SK-N-MC (cell line): ENCODE measurements at regions not wholly inside any gene's neighbourhood (a gene's known extent, or its start where the extent isn't known, plus 50 kb on each side); places are given as distances from the start of the nearest gene placed in this dataset.

ENCODE experiments used
- DNase-seq: peaks from one replicate; pipeline ENCODE4 v3.0.0-alpha.2; 2011; ENCODE audit warnings: low read depth, low spot score
- H3K27ac ChIP-seq: fragments of 200-600 bp; sonication (generic); 2 replicates; pipeline ENCODE4 v1.5.1; 2016; ENCODE audit warnings: mixed run types
- H3K36me3 ChIP-seq: fragments of 200-600 bp; sonication (generic); 2 replicates; pipeline ENCODE4 v1.6.1; 2017; ENCODE audit warnings: antibody characterized with exemption, low read length, mixed read lengths; ENCODE audit not compliant: insufficient read depth
- H3K4me3 ChIP-seq: fragments of 200-600 bp; sonication (generic); 2 replicates; pipeline ENCODE4 v1.5.1; 2016
- H3K9ac ChIP-seq: fragments of 200-600 bp; sonication (generic); 2 replicates; pipeline ENCODE4 v1.8.0; 2017; ENCODE audit warnings: mixed run types, mixed read lengths; ENCODE audit not compliant: insufficient read length
- H3K9me3 ChIP-seq: fragments of 200-600 bp; sonication (generic); 2 replicates; pipeline ENCODE4 v1.6.1; 2017; ENCODE audit warnings: low read depth, mild to moderate bottlenecking, antibody characterized with exemption, low read length, moderate library complexity, mixed read lengths
- EZH2 ChIP-seq: fragments of 200-600 bp; sonication (generic); IDR thresholded peaks from one replicate; pipeline ENCODE4 v1.6.1; 2017; ENCODE audit warnings: antibody characterized with exemption
- FOXP2 ChIP-seq: optimal IDR thresholded peaks from 2 replicates; pipeline ENCODE3; 2011; ENCODE audit warnings: mild to moderate bottlenecking, moderate library complexity; ENCODE audit not compliant: insufficient read depth; ENCODE audit errors: extremely low read length, control extremely low read depth
- POLR2AphosphoS5 ChIP-seq: IDR thresholded peaks from 2 replicates; pipeline ENCODE4 v1.6.1; 2012; ENCODE audit warnings: mild to moderate bottlenecking, low read depth, low read length, borderline replicate concordance

DNA sequence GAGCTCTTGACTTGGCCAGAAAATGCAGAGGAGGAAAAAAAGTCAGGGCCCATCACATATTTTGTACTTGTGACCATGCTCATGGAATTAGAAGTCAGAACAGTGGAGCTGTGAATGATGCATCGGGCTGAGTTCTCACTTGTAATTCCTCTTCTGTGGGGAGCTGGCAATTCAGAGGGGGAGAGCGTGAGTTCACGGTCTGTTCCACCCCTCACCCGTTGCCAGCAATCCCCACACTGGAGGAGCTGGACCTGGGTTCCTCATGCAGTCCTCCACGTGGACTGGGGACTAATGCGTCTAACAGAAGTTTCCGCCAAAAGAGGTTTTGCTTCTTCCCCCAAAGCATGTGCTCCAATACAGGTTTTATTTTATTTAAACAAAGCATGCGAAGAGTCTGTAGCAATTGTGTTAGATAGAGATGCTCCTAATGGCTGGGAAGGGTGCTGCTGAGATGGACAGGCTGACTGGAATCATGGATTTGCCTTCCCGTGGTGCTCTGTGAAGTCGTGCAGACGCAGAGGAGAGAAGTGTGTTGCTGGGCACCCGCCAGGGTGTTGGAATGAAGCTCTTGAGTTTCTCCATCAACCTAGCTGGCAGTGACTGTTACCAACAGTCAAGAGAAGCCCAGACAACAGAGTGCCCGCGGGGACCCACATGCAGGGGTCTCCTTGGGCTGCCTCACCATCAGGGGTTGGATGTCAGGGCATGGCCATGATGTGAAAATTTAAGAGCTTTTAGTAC is 77.4 kb upstream of the PCSK6 start:
- Histone ChIP-seq H3K36me3 (no peaks in the 10 kb centered on the region), H3K4me3 (no peak overlapping the region), H3K9ac (no peak overlapping the region), H3K27ac (no peak overlapping the region), H3K9me3 (no peaks in the 10 kb centered on the region)
- TF ChIP-seq EZH2 (no peak), POLR2AphosphoS5 (no peak), FOXP2 (no peak)
- DNase-seq, result no peak

DNA sequence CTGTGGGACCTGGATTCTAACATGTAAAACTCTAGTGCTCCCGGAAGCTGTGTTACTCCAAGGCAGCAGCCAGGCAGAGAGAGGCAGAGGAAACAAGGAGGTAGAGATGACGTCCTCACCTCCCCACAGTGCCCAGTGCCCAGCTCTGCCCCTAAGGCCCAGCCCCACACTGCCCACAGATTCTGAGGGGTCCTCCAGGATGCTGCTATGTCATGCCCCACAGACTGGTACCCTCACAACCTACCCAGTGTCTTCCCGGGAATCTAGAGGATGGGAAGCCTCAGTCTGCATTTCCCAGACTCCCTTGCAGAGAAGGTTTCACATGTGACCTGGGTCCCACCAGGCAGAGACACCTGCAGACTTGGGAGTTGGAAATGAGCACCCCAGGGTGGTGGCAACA is 75.9 kb upstream of the PCSK6 start:
- Histone ChIP-seq H3K36me3 (no peaks in the 10 kb centered on the region), H3K9ac (no peak overlapping the region), H3K27ac (no peak overlapping the region), H3K9me3 (no peaks in the 10 kb centered on the region), H3K4me3 (no peak overlapping the region)
- DNase-seq, result no peak
- TF ChIP-seq FOXP2 (no peak), POLR2AphosphoS5 (no peak), EZH2 (no peak)

DNA sequence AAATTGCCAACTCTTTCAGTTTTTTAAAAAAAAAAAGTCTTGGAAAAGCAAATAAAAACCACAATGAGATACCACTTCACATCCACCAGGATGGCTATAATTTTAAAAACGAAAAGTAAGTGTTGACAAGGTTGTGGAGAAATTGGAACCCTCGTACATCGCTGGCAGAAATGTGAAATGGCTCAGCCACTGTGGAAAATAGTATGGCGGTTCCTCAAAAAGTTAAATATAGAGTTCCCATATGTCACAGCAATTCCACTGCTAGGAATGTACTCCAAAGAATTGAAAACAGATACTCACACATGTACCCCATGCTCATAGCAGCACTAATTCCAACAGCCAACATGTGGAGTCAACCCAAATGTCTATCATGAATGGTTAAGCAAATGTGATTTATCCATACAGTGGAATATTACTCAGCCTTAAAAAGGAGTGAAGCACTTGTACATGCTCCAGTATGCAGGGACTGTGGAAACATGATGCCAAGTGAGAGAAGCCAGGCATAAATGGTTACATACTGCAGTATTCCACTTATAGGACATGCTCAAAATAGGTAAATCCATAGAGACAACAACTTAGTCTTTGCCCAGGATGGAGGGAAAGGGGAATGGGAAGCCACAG is 73.8 kb upstream of the PCSK6 start:
- H3K9ac ChIP-seq, result no peak overlapping the region
- H3K9me3 ChIP-seq, result no peaks in the 10 kb centered on the region
- no peak for DNase-seq
- H3K27ac ChIP-seq, result no peak overlapping the region
- TF ChIP-seq POLR2AphosphoS5 (no peak), EZH2 (no peak), FOXP2 (no peak)
- no peaks in the 10 kb centered on the region for H3K36me3 ChIP-seq
- no peak overlapping the region for H3K4me3 ChIP-seq

DNA sequence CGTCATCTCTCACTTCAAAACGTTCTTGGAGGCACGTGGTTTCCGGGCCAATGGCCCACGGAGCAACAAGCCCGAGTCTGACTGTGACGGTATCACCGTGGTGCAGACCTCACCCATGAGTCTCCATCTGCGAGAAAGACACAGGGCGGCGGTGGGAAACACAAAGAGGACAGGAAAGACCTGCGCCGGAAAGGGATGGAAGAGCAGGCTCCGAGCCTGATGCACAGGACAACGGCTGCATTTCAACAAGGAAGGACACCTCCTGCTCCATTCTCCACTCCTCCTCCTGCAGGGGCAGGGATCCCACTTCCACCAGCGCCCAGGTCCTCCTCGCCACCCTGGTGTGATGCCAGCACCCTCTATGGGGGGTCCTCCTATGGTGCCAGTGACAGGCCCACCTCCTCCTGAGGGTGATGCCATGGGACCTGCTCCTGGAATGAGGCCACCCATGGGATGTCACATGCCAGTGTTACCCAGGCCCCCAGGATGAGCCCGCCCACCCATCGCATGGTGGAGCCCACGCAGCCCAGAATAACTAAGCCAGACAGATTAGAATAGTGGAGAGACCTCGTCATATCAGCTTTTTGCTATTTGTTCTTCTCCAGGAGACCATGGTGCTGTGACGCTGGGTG is 73.0 kb upstream of the PCSK6 start:
- no peaks in the 10 kb centered on the region for H3K9me3 ChIP-seq
- TF ChIP-seq EZH2 (no peak), FOXP2 (no peak), POLR2AphosphoS5 (no peak)
- no peak overlapping the region for H3K9ac ChIP-seq
- no peaks in the 10 kb centered on the region for H3K36me3 ChIP-seq
- DNase-seq, result no peak
- no peak overlapping the region for H3K27ac ChIP-seq
- no peak overlapping the region for H3K4me3 ChIP-seq

DNA sequence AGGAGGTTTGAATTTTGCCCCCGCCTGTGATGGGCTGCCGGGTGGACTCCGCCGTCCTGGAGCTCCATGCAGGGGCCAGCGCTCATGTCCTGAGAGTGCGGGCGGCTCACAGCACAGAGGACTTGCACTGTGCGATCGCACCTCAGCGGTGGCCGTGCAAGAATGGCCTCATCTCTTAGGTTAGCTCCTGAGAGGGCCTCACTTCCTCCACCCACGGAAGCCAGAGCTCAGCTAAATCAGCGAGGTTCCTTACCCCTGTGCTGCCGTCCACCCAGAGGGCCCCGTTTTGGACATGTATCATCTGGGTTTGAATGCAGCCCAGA is 72.0 kb upstream of the PCSK6 start:
- H3K9ac ChIP-seq, result no peak overlapping the region
- H3K36me3 ChIP-seq, result no peaks in the 10 kb centered on the region
- H3K4me3 ChIP-seq, result no peak overlapping the region
- H3K9me3 ChIP-seq, result no peaks in the 10 kb centered on the region
- H3K27ac ChIP-seq, result no peak overlapping the region
- TF ChIP-seq POLR2AphosphoS5 (no peak), EZH2 (no peak), FOXP2 (no peak)
- no peak for DNase-seq

DNA sequence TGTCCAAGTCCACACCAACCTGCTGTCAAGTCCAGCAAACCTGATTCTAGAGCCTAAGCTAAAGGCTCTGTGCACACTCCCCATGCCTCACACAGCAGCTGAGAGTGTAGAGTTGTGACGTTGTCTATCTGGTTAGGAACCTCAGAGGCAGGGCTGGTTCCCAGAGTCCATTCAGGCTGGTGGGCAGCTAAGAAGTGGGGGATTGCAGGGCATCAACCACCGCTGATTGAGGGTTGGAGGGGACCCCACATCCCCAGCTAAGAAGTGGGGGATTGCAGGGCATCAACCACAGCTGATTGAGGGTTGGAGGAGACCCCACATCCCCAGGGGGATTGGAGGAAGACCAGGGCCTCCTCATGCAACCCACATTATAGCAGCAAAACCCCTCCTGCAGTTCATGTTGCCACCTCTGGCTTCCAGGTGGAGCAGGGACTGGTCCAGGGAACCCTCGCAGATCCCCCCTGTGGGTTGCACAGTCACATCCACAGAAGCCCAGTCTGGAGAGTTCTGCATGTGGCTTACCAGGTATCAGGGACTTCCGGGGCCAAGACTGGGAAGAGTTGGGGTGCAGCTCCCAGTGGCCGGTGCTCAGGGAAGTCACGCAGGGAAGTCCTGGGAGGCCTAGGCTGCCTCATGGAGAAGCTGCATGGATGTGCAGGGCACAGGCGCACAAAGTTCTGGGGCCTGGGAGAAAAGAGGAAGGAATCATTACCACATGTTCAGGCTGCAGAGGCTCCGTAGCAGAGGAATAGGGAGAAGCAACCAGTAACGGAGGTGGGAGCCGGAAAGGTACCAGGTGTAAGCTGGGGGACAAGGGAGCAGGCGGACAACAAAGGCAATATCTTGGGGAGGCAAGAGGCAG is 71.4 kb upstream of the PCSK6 start:
- Histone ChIP-seq H3K9me3 (no peaks in the 10 kb centered on the region), H3K36me3 (no peaks in the 10 kb centered on the region), H3K4me3 (no peak overlapping the region), H3K27ac (no peak overlapping the region), H3K9ac (no peak overlapping the region)
- no peak for DNase-seq
- TF ChIP-seq EZH2, result no peak
- TF ChIP-seq FOXP2, result no peak

DNA sequence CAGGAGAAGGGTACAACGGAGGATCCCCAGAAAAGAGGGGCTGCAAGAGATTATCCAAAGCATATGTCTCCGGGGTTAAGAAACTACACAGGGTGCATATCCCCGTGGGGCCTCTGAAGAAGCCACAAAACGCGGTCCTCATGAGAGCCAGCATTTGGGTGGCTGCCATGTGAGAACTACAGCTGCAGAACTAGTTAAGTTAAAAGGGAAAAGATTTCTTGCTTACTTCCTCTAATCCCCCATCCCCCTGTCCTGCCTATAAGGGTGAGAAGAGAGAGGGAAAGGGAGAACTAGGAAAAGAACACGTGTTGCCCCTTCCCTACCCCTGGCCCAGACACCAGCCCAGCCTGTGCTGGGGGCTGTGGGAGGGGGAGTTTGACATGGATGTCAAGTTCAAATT is 70.4 kb upstream of the PCSK6 start:
- no peak overlapping the region for H3K27ac ChIP-seq
- DNase-seq, result no peak

DNA sequence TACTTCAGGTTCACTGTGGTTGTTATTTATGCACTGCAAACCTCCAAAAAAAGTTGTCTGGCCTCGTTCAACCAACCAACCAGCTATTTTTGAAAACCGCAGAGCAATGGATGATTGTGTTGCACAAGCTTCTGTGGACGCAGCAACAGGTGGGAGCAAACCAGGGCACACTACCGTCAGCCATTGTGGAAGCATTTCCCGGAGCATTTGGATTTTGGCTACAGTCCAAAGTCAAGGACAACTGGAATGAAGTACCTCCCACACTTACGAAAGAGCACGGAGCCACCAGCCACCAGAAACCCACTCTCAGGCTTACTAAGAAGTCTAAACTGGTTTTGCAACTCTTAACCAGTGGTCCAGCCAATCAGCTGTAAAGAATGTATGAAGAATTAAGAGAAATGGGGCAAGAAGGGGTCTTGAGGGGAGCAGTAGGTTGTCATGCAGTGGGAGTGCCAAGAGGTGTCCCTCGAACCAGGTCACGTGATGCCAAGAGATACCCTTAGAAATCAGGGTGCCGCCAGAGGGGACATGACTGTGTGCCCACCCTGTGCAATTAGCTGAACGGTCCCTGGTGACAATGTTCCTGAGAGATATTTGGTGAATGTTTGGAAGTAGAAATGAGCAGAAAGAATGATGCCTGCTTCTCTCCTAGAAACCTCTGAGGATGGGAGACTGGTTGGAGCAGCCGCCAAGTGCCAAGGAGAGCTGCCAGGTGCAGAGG is 68.9 kb upstream of the PCSK6 start:
- H3K27ac ChIP-seq, result no peak overlapping the region
- H3K4me3 ChIP-seq, result no peak overlapping the region
- no peak overlapping the region for H3K9ac ChIP-seq
- H3K36me3 ChIP-seq, result no peaks in the 10 kb centered on the region
- TF ChIP-seq EZH2, result no peak
- DNase-seq, result no peak
- no peaks in the 10 kb centered on the region for H3K9me3 ChIP-seq

More for the DNA sequence above, 70.4 kb upstream of the PCSK6 start:
- Histone ChIP-seq H3K9ac (no peak overlapping the region), H3K36me3 (no peaks in the 10 kb centered on the region), H3K4me3 (peak overlapping the region; percentile 14; the same call in 1 of the 2 replicates), H3K9me3 (no peaks in the 10 kb centered on the region)
- TF ChIP-seq POLR2AphosphoS5 (no peak), FOXP2 (no peak), EZH2 (no peak)
